ENCODE measurements at regions not wholly inside any gene's neighbourhood (a gene's known extent, or its start where the extent isn't known, plus 50 kb on each side); places are given as distances from the start of the nearest gene placed in this dataset.

GRCh38 chr7:112603673-112604072, 122.9 kb downstream of the LSMEM1 start:
- Histone ChIP-seq H3K27me3 (no peaks in the 10 kb centered on the region), H3K4me1 (no peaks in the 10 kb centered on the region), H3K4me3 (no peak overlapping the region), H3K36me3 (no peaks in the 10 kb centered on the region), H3K9me3 (no peaks in the 10 kb centered on the region), H3K27ac (no peak overlapping the region)
- DNase-seq (no peak), ATAC-seq (no peak)
- WGBS, 2 donors, result 82 to 86% methylated on average over 1 of the region's 1 CpG
- TF ChIP-seq CTCF (IDR thresholded peaks at IDR 0.05), result no peak
- intact Hi-C loops (cut with DNase I), result loop anchor here in 1 of 10 donors (10.0 kb wide), 1 partner anchor 61 kb away; no protein-coding TSS in a partner anchor

- no peaks in the 10 kb centered on the region for H3K9me3 ChIP-seq
- intact Hi-C loops (cut with DNase I), result no loop called here
- H3K27ac ChIP-seq, result no peak overlapping the region
- 23 to 33% methylated on average over 1 of the region's 1 CpG for WGBS, 2 donors
- no peak for DNase-seq
- H3K36me3 ChIP-seq, result no peaks in the 10 kb centered on the region
- ATAC-seq, result no peak
- TF ChIP-seq CTCF (IDR thresholded peaks at IDR 0.05), result no peak
- no peaks in the 10 kb centered on the region for H3K4me1 ChIP-seq
- H3K27me3 ChIP-seq, result no peaks in the 10 kb centered on the region
- no peak overlapping the region for H3K4me3 ChIP-seq
These were observed 129.8 kb downstream of the LSMEM1 start for GRCh38 chr7:112610636-112611035.

GRCh38 chr7:112615701-112616100, 134.9 kb downstream of the LSMEM1 start:
- Histone ChIP-seq H3K4me3 (no peak overlapping the region), H3K27ac (no peak overlapping the region), H3K27me3 (no peaks in the 10 kb centered on the region), H3K4me1 (no peaks in the 10 kb centered on the region), H3K36me3 (no peaks in the 10 kb centered on the region), H3K9me3 (no peaks in the 10 kb centered on the region)
- TF ChIP-seq CTCF (IDR thresholded peaks at IDR 0.05), result no peak
- 81 to 85% methylated on average over 2 of the region's 2 CpGs for WGBS, 2 donors
- ATAC-seq (no peak), DNase-seq (no peak)
- intact Hi-C loops (cut with DNase I), result no loop called here

- WGBS, 2 donors, result 79% methylated on average over 2 of the region's 2 CpGs
- Histone ChIP-seq H3K36me3 (no peaks in the 10 kb centered on the region), H3K4me3 (no peak overlapping the region), H3K9me3 (no peaks in the 10 kb centered on the region), H3K4me1 (no peaks in the 10 kb centered on the region), H3K27ac (no peak overlapping the region), H3K27me3 (no peaks in the 10 kb centered on the region)
- intact Hi-C loops (cut with DNase I), result no loop called here
- TF ChIP-seq CTCF (IDR thresholded peaks at IDR 0.05), result no peak
- DNase-seq (no peak), ATAC-seq (no peak)
These were observed 135.5 kb downstream of the LSMEM1 start for GRCh38 chr7:112616295-112616694.

- Histone ChIP-seq H3K27me3 (no peaks in the 10 kb centered on the region), H3K27ac (no peak overlapping the region), H3K36me3 (no peaks in the 10 kb centered on the region), H3K4me3 (no peak overlapping the region), H3K4me1 (peaks cover 0 to 5% (median 0%) of the 10 kb centered on the region in 9 donors), H3K9me3 (no peaks in the 10 kb centered on the region)
- ATAC-seq (no peak), DNase-seq (no peak)
- TF ChIP-seq CTCF (IDR thresholded peaks at IDR 0.05), result no peak
- intact Hi-C loops (cut with DNase I), result no loop called here
These were observed 138.6 kb downstream of the LSMEM1 start for GRCh38 chr7:112619343-112619742.
